ENCODE measurements at regions not wholly inside any gene's neighbourhood (a gene's known extent, or its start where the extent isn't known, plus 50 kb on each side); places are given as distances from the start of the nearest gene placed in this dataset.

DNA sequence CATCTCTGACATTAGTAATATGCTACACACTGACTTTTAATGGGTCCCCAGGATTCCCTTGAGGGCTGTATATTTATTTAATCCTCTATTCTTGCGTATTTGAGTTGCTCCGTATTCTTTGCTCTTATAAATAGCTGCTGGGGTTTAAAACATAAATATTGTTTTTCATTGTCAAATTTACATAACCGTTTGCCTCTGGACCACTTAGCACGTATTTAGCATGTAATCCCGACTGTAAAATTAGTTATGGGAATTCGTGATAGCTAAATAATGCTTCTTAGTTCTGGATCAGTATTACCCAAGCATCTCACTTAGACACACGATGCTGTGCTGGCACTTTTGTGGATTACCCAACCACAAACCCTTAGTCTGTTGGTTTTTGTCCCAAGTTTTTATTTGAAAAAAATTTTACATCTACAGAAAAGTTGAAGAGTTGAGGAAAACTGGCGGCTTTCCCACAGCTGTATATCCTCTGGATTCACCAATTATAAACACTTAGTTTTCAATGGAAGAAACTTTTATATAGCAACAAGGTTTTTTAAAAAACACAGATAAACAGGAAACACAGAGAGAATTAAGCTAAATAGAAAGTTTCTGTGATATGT lies 296.8 kb upstream of the TPM1 start:
- DNase-seq = no peak

DNA sequence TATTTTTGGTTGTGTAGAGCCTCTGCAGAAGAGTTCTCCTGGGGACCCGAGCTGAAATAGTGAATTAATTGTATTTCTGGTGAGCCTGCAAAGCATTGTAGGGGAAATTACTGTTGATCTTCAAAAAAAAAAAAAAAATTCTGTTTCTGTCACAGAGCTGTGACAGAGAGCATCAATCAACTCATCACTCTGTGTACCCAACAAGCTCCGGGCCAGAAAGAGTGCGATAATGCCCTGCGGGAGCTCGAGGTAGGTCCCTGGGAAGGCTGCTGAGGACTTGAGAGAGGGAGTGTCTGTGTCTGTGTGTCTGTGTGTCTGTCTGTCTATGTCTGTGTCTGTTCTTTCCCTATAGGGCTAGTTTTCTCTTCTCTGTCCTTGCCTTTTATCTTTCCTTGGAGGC lies 294.4 kb upstream of the TPM1 start:
- DNase-seq = no peak

DNA sequence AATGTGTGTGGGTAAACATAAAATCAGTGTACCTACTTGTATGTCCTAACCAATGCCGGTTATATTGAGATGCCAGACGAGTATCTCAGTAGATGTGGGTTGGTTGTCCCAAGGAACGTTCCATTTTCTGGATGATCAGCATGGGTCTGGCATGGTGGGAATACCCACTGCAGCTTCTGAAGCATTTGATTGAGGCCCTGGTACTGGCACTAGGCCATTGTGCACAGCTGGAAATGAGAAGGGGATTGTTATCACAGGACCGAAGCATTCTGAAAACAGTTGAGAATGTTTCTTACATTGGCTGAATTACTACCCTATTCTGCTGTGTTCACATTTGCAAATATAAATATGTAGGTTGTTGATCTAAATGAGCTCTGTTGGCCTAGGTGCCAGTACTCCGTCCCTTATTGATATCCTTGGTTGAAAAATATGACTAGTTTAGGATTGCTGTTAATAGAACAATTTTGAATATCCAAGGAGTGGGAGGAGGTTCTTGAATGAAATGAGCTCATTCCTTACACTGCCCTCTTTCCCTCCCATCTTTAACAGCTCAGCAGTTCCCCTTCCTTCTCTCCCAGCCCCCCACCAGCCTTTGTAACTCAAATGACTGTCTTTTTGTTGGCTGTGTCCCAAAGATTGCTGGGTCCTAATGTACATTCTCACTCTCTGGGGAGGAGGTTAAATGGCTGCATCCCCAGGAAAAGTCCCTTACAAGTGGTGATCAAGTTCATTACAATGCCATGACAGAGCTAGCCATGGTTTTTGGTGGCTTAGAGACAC lies 293.3 kb upstream of the TPM1 start:
- no peak for DNase-seq

DNA sequence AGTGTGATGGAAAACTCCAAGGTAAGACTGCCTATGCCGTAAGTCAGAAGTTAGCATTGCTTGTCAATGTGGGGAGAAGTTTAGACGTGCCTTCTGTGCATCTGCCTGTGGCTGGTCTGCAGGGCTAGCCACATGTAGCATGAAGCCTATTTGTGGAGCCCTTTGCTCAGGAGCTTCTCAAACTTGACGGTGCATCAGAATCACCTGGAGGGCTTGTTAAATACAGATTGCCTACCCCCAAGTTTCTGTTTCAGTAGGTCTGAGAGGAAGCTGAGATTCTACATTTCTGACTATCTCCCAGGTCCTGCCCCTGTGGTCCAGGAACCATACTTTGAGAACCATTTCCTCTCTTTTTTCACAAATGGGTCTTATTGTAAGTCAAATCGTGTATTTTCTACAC lies 292.1 kb upstream of the TPM1 start:
- DNase-seq = no peak

- no peak for DNase-seq
Measured at GRCh38 chr15:62752657-62753517, 289.7 kb upstream of the TPM1 start.

DNA sequence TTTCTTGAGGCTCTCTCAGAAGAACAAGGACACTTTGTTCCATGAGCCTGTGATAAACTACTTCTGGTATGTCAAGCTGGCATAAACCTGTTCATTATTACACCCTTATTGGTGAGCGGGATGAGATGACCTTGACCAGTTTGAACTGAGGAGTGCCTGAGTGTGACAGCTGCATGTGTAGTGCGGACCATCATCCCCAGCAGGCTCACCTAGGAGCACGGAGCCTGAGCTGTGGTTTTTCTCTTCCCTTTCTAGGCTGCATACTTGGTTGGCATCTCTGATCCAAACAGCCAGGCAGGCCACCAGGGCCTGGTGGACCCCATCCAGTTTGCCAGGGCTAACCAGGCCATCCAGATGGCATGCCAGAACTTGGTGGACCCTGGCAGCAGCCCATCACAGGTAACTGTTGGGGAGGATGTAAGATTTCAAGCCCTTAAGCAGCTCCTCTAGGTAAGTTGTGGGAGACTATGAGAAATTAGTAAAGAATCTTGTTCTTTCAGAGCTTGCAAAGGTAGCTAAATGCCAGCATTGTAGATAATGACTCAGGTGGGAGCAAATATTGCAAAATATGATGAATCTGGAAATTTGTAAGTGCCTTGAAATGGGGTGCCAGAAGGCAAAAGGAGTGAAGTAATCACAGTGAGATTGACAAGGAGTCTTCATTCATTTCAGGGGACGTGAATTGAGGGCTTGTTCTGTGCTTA lies 288.9 kb upstream of the TPM1 start:
- DNase-seq = no peak

GRCh38 chr15:62756326-62756994 lies 286.1 kb upstream of the TPM1 start:
- DNase-seq = no peak

DNA sequence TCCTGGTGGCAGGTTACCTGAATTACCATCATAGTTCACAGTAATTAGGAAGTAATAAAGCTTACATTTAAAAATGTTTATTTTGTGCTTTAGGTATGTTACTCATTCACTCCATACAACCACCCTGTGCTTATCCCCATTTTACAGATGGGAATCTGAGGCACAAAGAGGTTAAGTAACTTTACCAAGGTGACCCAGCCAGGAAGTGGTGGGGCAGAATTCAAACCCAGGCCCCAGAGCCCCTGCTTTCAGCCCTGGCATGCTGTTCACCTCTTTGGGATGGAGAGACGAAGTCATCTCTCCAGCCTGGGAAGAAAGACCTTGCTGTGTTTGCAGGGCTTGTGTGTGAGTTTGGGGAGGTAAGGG lies 285.6 kb upstream of the TPM1 start:
- DNase-seq = no peak

GRCh38 chr15:62757535-62757934 lies 285.0 kb upstream of the TPM1 start:
- no peak for DNase-seq

DNA sequence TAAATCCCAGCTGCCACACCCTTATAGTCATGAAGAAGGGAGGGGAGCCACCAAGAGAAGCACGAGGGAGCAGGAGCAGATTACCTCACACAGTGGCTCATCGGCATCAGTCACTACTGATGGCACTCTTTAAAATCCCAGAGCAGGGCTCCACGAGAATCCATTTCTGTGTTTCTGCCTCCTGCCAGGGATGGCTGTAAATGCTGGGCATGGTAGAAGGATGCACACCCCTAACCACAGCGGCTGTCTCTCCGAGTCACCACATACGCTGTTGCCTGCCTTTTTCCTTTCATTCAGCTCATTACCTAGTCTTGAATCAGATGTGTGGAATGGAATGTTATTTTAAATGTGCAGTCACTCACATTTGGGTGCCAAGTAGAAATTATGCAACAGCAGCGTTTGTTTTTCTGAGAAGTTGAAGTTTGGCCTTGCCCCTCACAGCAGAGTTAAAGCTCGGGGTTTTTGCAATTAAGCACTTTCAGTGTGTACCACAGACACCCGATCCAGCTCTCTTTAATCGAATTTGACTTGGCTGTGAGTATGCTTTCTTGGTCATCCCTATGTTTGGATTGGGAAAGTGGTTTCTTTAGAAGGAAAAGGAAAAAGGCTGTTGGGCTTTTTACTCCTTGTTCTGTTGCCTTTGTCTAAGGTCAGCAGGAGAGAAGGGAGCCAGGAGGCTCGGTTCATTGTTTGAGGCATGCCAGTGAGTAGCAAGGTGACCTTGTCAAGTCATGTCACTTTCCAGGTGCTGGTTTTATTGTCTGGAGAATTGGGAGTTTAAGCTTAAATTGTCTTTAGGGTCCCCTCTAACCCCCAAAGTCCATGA lies 284.2 kb upstream of the TPM1 start:
- no peak for DNase-seq

- no peak for DNase-seq
Measured at GRCh38 chr15:62758952-62759349, 283.6 kb upstream of the TPM1 start.

DNA sequence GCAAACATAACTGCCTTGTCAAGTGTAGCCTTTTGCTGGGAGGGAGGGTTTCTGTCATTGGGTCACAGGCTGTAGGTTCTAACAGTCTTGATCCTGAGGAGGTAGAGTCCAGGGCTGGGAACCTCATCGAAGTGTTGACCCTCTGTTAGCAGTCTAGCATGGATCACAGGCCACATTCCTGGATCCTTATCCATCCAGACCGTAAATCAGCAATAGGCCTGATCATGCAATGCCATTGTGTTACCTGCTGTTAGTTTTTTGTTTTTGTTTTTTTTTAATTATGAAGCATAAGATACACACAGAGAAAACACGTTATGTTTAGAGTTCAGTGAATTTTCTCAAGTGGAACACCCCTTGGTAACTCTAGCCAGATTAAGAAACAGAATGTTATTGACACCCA lies 282.0 kb upstream of the TPM1 start:
- DNase-seq = no peak

DNA sequence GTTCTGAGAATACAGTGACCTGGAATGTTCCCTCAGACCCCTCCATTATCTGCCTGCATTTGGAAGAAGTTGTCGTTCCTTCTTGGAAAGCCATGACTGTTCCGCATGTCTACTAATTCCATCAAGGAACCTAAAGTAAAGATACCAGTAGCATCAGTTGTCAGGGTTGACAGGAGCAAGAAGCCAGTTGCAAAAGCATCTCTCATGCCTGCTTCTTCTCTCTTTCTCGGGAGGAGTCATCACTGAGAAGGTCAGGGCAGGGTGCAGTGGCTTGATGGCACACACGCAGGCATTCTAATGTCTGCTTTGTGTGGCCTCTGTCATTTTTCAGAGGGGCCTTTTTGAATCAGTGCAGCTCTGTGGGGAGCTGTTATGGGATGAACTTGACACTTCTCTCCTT lies 276.6 kb upstream of the TPM1 start:
- no peak for DNase-seq

GRCh38 chr15:62766599-62766998 lies 275.9 kb upstream of the TPM1 start:
- no peak for DNase-seq

DNA sequence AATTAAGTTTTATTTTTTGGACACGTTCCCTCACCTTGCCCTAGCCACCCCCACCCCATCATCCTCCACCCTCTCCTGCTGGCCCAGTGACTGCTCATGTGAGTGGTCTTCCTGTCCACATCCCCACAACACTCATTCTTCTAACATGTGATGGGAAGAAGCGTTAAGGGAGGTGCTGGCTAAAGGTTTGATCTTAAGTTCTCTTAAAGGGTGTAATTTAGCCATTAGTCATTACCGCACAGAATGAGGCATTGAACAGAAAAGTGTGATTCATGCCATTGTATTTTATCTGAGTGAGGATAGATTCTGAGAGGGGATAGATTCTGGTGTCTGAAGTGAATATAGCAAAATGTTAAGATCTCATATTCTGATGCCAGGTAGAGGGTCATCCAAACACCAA lies 272.9 kb upstream of the TPM1 start:
- DNase-seq = no peak

- DNase-seq = no peak
Measured at GRCh38 chr15:62770111-62770660, 272.4 kb upstream of the TPM1 start.

DNA sequence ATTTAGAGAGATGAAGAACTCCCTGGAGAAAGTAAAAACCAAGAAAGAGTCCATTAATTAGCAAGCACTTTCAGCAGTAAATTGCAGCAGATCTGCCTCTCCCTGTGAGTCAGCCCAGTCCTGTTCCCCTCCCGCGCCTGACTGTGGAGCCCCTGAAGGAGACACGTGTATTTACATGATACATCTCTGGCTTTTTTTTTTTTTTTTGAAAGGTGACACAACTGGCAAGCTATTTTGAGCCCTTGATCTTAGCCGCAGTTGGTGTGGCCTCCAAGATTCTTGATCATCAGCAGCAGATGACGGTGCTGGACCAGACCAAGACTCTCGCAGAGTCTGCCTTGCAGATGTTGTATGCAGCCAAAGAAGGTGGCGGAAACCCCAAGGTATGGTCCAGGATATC lies 271.8 kb upstream of the TPM1 start:
- DNase-seq = no peak

- no peak for DNase-seq
Measured at GRCh38 chr15:62771234-62771633, 271.3 kb upstream of the TPM1 start.

DNA sequence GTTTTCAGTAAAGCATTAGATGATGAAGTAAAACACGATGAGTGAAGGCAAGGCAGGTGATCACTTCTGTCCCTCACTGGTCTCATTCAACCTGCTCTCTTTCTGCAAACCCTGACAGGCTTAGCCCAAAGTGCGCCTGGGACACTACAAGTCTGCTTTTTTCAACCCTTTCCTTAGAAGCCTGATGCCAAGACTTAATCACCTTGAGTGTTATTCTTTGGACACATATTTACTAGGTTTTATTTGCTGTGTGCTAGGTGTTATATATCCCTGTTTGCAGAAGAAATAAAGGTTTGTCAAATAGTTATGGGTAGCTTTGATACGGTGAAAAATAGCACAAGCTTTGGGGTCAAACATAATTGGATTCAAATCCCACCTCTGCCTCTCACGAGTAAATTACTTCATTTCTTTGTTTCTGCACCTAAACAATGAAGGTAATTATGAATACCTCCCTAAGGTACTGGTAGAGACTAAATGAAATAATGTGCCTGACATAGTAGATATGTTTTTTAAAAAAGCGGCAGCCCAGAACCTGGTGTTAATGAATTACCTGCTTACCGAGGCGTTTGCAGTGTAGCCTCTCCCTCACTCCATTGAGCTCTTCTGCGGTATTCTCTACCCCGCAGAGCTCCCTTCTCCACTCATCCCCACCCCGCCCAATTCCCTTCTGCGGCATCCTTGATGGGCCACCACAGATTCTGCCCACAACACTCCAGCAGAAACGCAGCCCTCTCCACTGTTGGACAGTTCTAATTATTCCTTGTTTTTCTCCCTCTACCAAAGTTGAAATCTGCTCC lies 269.0 kb upstream of the TPM1 start:
- DNase-seq = no peak

DNA sequence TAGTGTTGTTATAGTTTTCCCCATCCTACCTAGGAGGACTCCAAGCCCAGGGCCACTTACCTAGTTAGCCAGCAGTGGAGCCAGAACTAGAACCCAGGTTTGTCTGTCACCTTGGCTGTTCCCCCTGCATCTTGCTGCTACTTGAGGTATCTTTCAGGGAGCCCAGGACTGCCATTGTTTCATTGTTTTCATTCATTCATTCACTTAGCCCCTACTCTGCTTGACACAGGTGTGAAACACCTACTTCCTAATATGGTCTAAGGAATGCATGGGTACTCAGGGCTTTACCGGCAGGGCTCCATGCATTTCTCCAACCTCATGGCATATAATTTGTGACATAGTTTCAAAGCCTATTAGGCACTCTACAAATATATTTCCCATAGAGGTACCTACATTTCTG lies 266.6 kb upstream of the TPM1 start:
- DNase-seq = no peak
